Esophagus muscularis mucosa (tissue), 4 donors: ENCODE measurements at regions not wholly inside any gene's neighbourhood (a gene's known extent, or its start where the extent isn't known, plus 50 kb on each side); places are given as distances from the start of the nearest gene placed in this dataset.

Experiments
- DNase-seq: peaks from one replicate; pipeline ENCODE4 v3.0.0-alpha.2; 2017; ENCODE audit errors: extremely low spot score
- H3K27ac ChIP-seq, 4 donors: fragments of 200-600 bp; sonication (generic); replicated peaks in 1 of 4; 1 replicate in 3 of 4; 2 replicates in 1 of 4; pipeline ENCODE4 v1.5.1; 2016 to 2019; ENCODE audit warnings: mild to moderate bottlenecking in 1 of 4
- H3K27me3 ChIP-seq, 4 donors: fragments of 200-600 bp; sonication (generic); one replicate each; pipeline versions ENCODE4 v1.5.1 to v1.6.0; 2016 to 2019
- H3K36me3 ChIP-seq, 4 donors: fragments of 200-600 bp; sonication (generic); one replicate each; pipeline ENCODE4 v1.5.1; 2016 to 2019
- H3K4me1 ChIP-seq, 4 donors: fragments of 200-600 bp; sonication (generic); one replicate each; pipeline ENCODE4 v1.5.1; 2016 to 2019
- H3K4me3 ChIP-seq, 4 donors: fragments of 200-600 bp; sonication (generic); 1 replicate in 2 of 4; 2 replicates in 2 of 4; pipeline ENCODE4 v1.5.1; 2016 to 2019; ENCODE audit warnings: mild to moderate bottlenecking in 4 of 4, moderate library complexity in 1 of 4
- H3K9me3 ChIP-seq, 4 donors: fragments of 200-600 bp; sonication (generic); 1 replicate in 3 of 4; 2 replicates in 1 of 4; pipeline ENCODE4 v1.5.1; 2016 to 2019
- CTCF ChIP-seq, 3 experiments: fragments of 200-600 bp in 2 of 3; fragments of 450-650 bp in 1 of 3; sonication (generic) in 2 of 3; IDR thresholded peaks; one replicate each; pipeline ENCODE4 v1.5.1; 2017 to 2019; ENCODE audit warnings: antibody characterized with exemption in 3 of 3, mild to moderate bottlenecking in 2 of 3, moderate library complexity in 1 of 3
- EP300 ChIP-seq: sonication (generic); formaldehyde crosslinking; IDR thresholded peaks from one replicate; pipeline ENCODE4 v1.6.1; 2017; ENCODE audit warnings: antibody characterized with exemption
- POLR2A ChIP-seq: fragments of 450-650 bp; IDR thresholded peaks from one replicate; pipeline ENCODE4 v1.6.1; 2017; ENCODE audit warnings: antibody characterized with exemption, moderate library complexity, mild to moderate bottlenecking, low read depth
- POLR2AphosphoS5 ChIP-seq, 2 donors: sonication (generic); formaldehyde crosslinking; IDR thresholded peaks; one replicate each; pipeline ENCODE4 v1.6.1; 2017; ENCODE audit warnings: antibody characterized with exemption in 2 of 2
- WGBS: methylation state at CpG from one replicate; pipeline ENCODE4 v1.1.5; 2018; 5-methylcytosine and 5-hydroxymethylcytosine counted together
- intact Hi-C: fragments of 100-400 bp; cut with DNase I; formaldehyde crosslinking; loops from one replicate; pipeline ENCODE4 v1.15.1; 2023

GRCh38 chr18:78457011-78457410, 522.6 kb upstream of the SALL3 start:
- H3K27me3 ChIP-seq: no peaks in the 10 kb centered on the region
- H3K27ac ChIP-seq: no peak overlapping the region
- WGBS: 67% methylated on average over 13 of the region's 13 CpGs
- DNase-seq: no peak
- intact Hi-C loops: no loop called here
- H3K4me1 ChIP-seq: no peaks in the 10 kb centered on the region
- H3K9me3 ChIP-seq: no peaks in the 10 kb centered on the region
- no peaks in the 10 kb centered on the region for H3K36me3 ChIP-seq
- H3K4me3 ChIP-seq: no peak overlapping the region
- TF ChIP-seq EP300 (no peak), POLR2AphosphoS5 (IDR thresholded peaks at IDR 0.05) (no peak)

- TF ChIP-seq POLR2AphosphoS5 (IDR thresholded peaks at IDR 0.05) (no peak), EP300 (no peak), POLR2A (no peak), CTCF (IDR thresholded peaks at IDR 0.05) (no peak)
- H3K9me3 ChIP-seq: no peaks in the 10 kb centered on the region
- intact Hi-C loops: no loop called here
- no peaks in the 10 kb centered on the region for H3K36me3 ChIP-seq
- peak; percentile 72 for DNase-seq
- H3K4me3 ChIP-seq: no peak overlapping the region
- H3K4me1 ChIP-seq: no peaks in the 10 kb centered on the region
- H3K27ac ChIP-seq: no peak overlapping the region
- no peaks in the 10 kb centered on the region for H3K27me3 ChIP-seq
- 41% methylated on average over 7 of the region's 7 CpGs for WGBS
Measured at GRCh38 chr18:78457731-78458130, 521.9 kb upstream of the SALL3 start.

GRCh38 chr18:78458356-78458755, 521.3 kb upstream of the SALL3 start:
- TF ChIP-seq POLR2AphosphoS5 (IDR thresholded peaks at IDR 0.05): no peak
- TF ChIP-seq POLR2A: no peak
- TF ChIP-seq CTCF (IDR thresholded peaks at IDR 0.05): no peak
- TF ChIP-seq EP300: no peak
- 83% methylated on average over 1 of the region's 4 CpGs for WGBS
- Histone ChIP-seq H3K4me1 (no peaks in the 10 kb centered on the region), H3K9me3 (no peaks in the 10 kb centered on the region), H3K27me3 (no peaks in the 10 kb centered on the region), H3K36me3 (no peaks in the 10 kb centered on the region), H3K27ac (no peak overlapping the region), H3K4me3 (no peak overlapping the region)
- intact Hi-C loops: no loop called here
- peak; percentile 47 for DNase-seq

- 61% methylated on average over 3 of the region's 3 CpGs for WGBS
- H3K9me3 ChIP-seq: peaks cover 0 to 8% (median under 1%) of the 10 kb centered on the region in 4 donors
- TF ChIP-seq CTCF (IDR thresholded peaks at IDR 0.05) (no peak), POLR2AphosphoS5 (IDR thresholded peaks at IDR 0.05) (no peak), EP300 (no peak)
- H3K4me1 ChIP-seq: no peaks in the 10 kb centered on the region
- H3K4me3 ChIP-seq: no peak overlapping the region
- no peak for DNase-seq
- H3K36me3 ChIP-seq: no peaks in the 10 kb centered on the region
- H3K27ac ChIP-seq: no peak overlapping the region
- intact Hi-C loops: no loop called here
- no peaks in the 10 kb centered on the region for H3K27me3 ChIP-seq
Measured at GRCh38 chr18:78459668-78460067, 520.0 kb upstream of the SALL3 start.

GRCh38 chr18:78460558-78460957, 519.1 kb upstream of the SALL3 start:
- Histone ChIP-seq H3K36me3 (no peaks in the 10 kb centered on the region), H3K4me1 (no peaks in the 10 kb centered on the region), H3K4me3 (no peak overlapping the region), H3K27me3 (no peaks in the 10 kb centered on the region), H3K9me3 (peaks cover 0 to 17% (median 8%) of the 10 kb centered on the region in 4 donors), H3K27ac (no peak overlapping the region)
- intact Hi-C loops: no loop called here
- no peak for TF ChIP-seq EP300
- no peak for TF ChIP-seq POLR2AphosphoS5 (IDR thresholded peaks at IDR 0.05)
- TF ChIP-seq POLR2A: no peak
- no peak for TF ChIP-seq CTCF (IDR thresholded peaks at IDR 0.05)
- DNase-seq: peak; percentile 89
- WGBS: 55% methylated on average over 3 of the region's 3 CpGs
